SK-N-SH (cell line): ENCODE measurements at regions not wholly inside any gene's neighbourhood (a gene's known extent, or its start where the extent isn't known, plus 50 kb on each side); places are given as distances from the start of the nearest gene placed in this dataset.
A peak's percentile ranks its signal among the peaks of the same experiment; 100 is the strongest.

Experiments
- CTCF ChIA-PET: fragments of 300-600, 350-600 bp; formaldehyde crosslinking; extraction: SDS; loops from one replicate; lab custom pipeline; 2021; lab: Yijun Ruan, JAX
- POLR2A ChIA-PET: fragments of 350-600 bp; sonication (Branson Sonifier 250); formaldehyde crosslinking; extraction: SDS; loops from one replicate; lab custom pipeline; 2020; ENCODE audit warnings: antibody characterized with exemption, inconsistent platforms; lab: Yijun Ruan, JAX
- DNase-seq: peaks from one replicate; pipeline ENCODE4 v3.0.0; 2012
- H2AFZ ChIP-seq: fragments of 200-600 bp; sonication (generic); 2 replicates; pipeline ENCODE4 v1.8.1; 2016; ENCODE audit warnings: antibody characterized with exemption, mild to moderate bottlenecking, low read depth
- H3F3A ChIP-seq: fragments of 200-600 bp; sonication (generic); replicated peaks from 2 replicates; pipeline ENCODE3; 2016; ENCODE audit warnings: antibody characterized with exemption, mild to moderate bottlenecking; ENCODE audit not compliant: insufficient read depth
- H3K27ac ChIP-seq, 2 experiments: fragments of 200-500 bp in 1 of 2; fragments of 200-600 bp in 1 of 2; sonication (Bioruptor generic) in 1 of 2; sonication (generic), shearing (Covaris generic) in 1 of 2; 2 replicates each; pipeline versions ENCODE4 v1.5.1 to v1.6.1; 2014 to 2016; ENCODE audit warnings: low read depth in 2 of 2, inconsistent platforms in 1 of 2, low read length in 1 of 2, mild to moderate bottlenecking in 1 of 2, mixed read lengths in 1 of 2
- H3K27me3 ChIP-seq: fragments of 200-600 bp; sonication (generic), shearing (Covaris generic); 2 replicates; pipeline ENCODE4 v1.6.1; 2016; ENCODE audit warnings: mixed run types; ENCODE audit not compliant: insufficient read depth
- H3K36me3 ChIP-seq, 2 experiments: fragments of 200-500 bp in 1 of 2; fragments of 200-600 bp in 1 of 2; sonication (Bioruptor generic) in 1 of 2; sonication (generic) in 1 of 2; replicated peaks in 1 of 2; 2 replicates each; pipeline versions ENCODE3 to v1.5.1; 2014 to 2016; ENCODE audit warnings: low read length in 1 of 2, mild to moderate bottlenecking in 1 of 2; ENCODE audit not compliant: insufficient read depth in 2 of 2, control insufficient read depth in 1 of 2
- H3K4me1 ChIP-seq, 2 experiments: fragments of 200-500 bp in 1 of 2; fragments of 200-600 bp in 1 of 2; sonication (Bioruptor generic) in 1 of 2; sonication (generic), shearing (Covaris generic) in 1 of 2; 2 replicates each; pipeline versions ENCODE4 v1.5.1 to v1.6.1; 2014 to 2016; ENCODE audit warnings: low read depth in 1 of 2, low read length in 1 of 2, mixed run types in 1 of 2; ENCODE audit not compliant: insufficient read depth in 2 of 2, control insufficient read depth in 1 of 2
- H3K4me2 ChIP-seq: fragments of 200-600 bp; sonication (generic), shearing (Covaris generic); 2 replicates; pipeline ENCODE4 v1.6.1; 2017; ENCODE audit warnings: mixed run types
- H3K4me3 ChIP-seq, 2 experiments: fragments of 200-500 bp in 1 of 2; fragments of 200-600 bp in 1 of 2; sonication (Bioruptor generic) in 1 of 2; sonication (generic), shearing (Covaris generic) in 1 of 2; 2 replicates each; pipeline versions ENCODE4 v1.5.1 to v1.8.1; 2014 to 2016; ENCODE audit warnings: low read depth in 2 of 2, inconsistent platforms in 1 of 2, low read length in 1 of 2, mild to moderate bottlenecking in 1 of 2, mixed read lengths in 1 of 2, moderate library complexity in 1 of 2
- H3K79me2 ChIP-seq: fragments of 200-600 bp; sonication (generic); 2 replicates; pipeline ENCODE4 v1.8.1; 2017; ENCODE audit warnings: mild to moderate bottlenecking; ENCODE audit not compliant: insufficient read depth
- H3K9ac ChIP-seq: fragments of 200-600 bp; sonication (generic); 2 replicates; pipeline ENCODE4 v1.6.1; 2017; ENCODE audit warnings: mixed run types
- H3K9me2 ChIP-seq: fragments of 200-600 bp; sonication (generic); 2 replicates; pipeline ENCODE4 v1.6.1; 2017; ENCODE audit warnings: mixed run types
- H3K9me3 ChIP-seq: fragments of 200-600 bp; sonication (generic); 2 replicates; pipeline ENCODE4 v1.6.1; 2017; ENCODE audit warnings: mixed run types, mild to moderate bottlenecking, moderate library complexity
- H4K20me1 ChIP-seq: fragments of 200-600 bp; sonication (generic); 2 replicates; pipeline ENCODE4 v1.6.1; 2017; ENCODE audit warnings: mild to moderate bottlenecking, mixed run types; ENCODE audit not compliant: insufficient read depth
- ELF1 ChIP-seq: IDR thresholded peaks from 2 replicates; pipeline ENCODE4 v1.4.0; 2012
- EP300 ChIP-seq, 2 experiments: IDR thresholded peaks; 2 replicates each; pipeline versions ENCODE4 v1.4.0 to v1.6.1; 2012; ENCODE audit warnings: borderline replicate concordance in 1 of 2, low read depth in 1 of 2, low read length in 1 of 2
- EZH2phosphoT487 ChIP-seq: fragments of 200-600 bp; sonication (generic); IDR thresholded peaks from 2 replicates; pipeline ENCODE4 v1.6.1; 2017; ENCODE audit warnings: low read depth, mixed run types, mild to moderate bottlenecking, antibody characterized with exemption, moderate library complexity, borderline replicate concordance
- FOSL2 ChIP-seq: IDR thresholded peaks from 2 replicates; pipeline ENCODE4 v1.4.0; 2012; ENCODE audit warnings: low read depth, mild to moderate bottlenecking, moderate library complexity, borderline replicate concordance
- FOXJ3 ChIP-seq: sonication (generic); formaldehyde crosslinking; IDR thresholded peaks from 2 replicates; pipeline ENCODE4 v1.5.1; 2020; ENCODE audit warnings: mild to moderate bottlenecking, missing genetic modification reagents
- GATA2 ChIP-seq: sonication (generic); formaldehyde crosslinking; IDR thresholded peaks from 2 replicates; pipeline ENCODE4 v1.5.0; 2020; ENCODE audit warnings: mild to moderate bottlenecking, missing genetic modification reagents
- IRF3 ChIP-seq: fragments of 150-350 bp; IDR thresholded peaks from 2 replicates; pipeline ENCODE4 v1.6.1; 2016; ENCODE audit warnings: mild to moderate bottlenecking, low read depth, low read length
- MEF2A ChIP-seq: IDR thresholded peaks from 2 replicates; pipeline ENCODE4 v1.4.0; 2012; ENCODE audit warnings: low read depth, borderline replicate concordance
- NFIC ChIP-seq: IDR thresholded peaks from 2 replicates; pipeline ENCODE4 v1.4.0; 2012; ENCODE audit warnings: borderline replicate concordance
- PBX3 ChIP-seq: IDR thresholded peaks from 2 replicates; pipeline ENCODE4; 2012
- RAD21 ChIP-seq: IDR thresholded peaks from 2 replicates; pipeline ENCODE4 v1.6.1; 2012; ENCODE audit warnings: mild to moderate bottlenecking, low read length
- RCOR1 ChIP-seq: fragments of 150-350 bp; IDR thresholded peaks from 2 replicates; pipeline ENCODE4 v1.6.1; 2017; ENCODE audit warnings: antibody characterized with exemption, low read length
- REST ChIP-seq: IDR thresholded peaks from 2 replicates; pipeline ENCODE4 v1.6.1; 2012; ENCODE audit warnings: mild to moderate bottlenecking, low read depth, low read length, moderate library complexity
- RFX5 ChIP-seq: IDR thresholded peaks from 2 replicates; pipeline ENCODE4 v1.6.1; 2012; ENCODE audit warnings: mild to moderate bottlenecking, improper control_type of control experiment, low read length
- SMC3 ChIP-seq: IDR thresholded peaks from 2 replicates; pipeline ENCODE4 v1.6.1; 2012; ENCODE audit warnings: low read depth, low read length, improper control_type of control experiment
- TAF1 ChIP-seq: IDR thresholded peaks from 2 replicates; pipeline ENCODE4 v1.6.1; 2012; ENCODE audit warnings: low read depth, mild to moderate bottlenecking, low read length, moderate library complexity, borderline replicate concordance
- TCF12 ChIP-seq: IDR thresholded peaks from 2 replicates; pipeline ENCODE4 v1.4.0; 2012
- TEAD4 ChIP-seq: IDR thresholded peaks from 2 replicates; pipeline ENCODE4 v1.4.0; 2012; ENCODE audit warnings: mild to moderate bottlenecking, borderline replicate concordance; ENCODE audit not compliant: insufficient read depth
- USF2 ChIP-seq: fragments of 150-350 bp; IDR thresholded peaks from 2 replicates; pipeline ENCODE4 v1.6.1; 2017; ENCODE audit warnings: antibody characterized with exemption, low read length, low read depth, borderline replicate concordance
- YY1 ChIP-seq: IDR thresholded peaks from 2 replicates; pipeline ENCODE4 v1.4.0; 2012; ENCODE audit warnings: low read depth, mild to moderate bottlenecking
- WGBS: methylation state at CpG from one replicate; pipeline ENCODE4 v1.1.6; 2017; ENCODE audit warnings: low lambda C conversion rate; 5-methylcytosine and 5-hydroxymethylcytosine counted together

- H3K4me2 ChIP-seq, result no peak overlapping the region
- no peaks in the 10 kb centered on the region for H3F3A ChIP-seq
- CTCF ChIA-PET, result interaction anchor here (1.2 to 2.2 kb wide), 2 partner anchors 37 kb away, joined by 4 to 12 read pairs; no protein-coding TSS in a partner anchor
- peaks cover 58% of the 10 kb centered on the region; the same call in 1 of the 2 replicates for H3K27me3 ChIP-seq
- H3K36me3 ChIP-seq, result no peaks in the 10 kb centered on the region
- TF ChIP-seq RCOR1 (no peak), EP300 (IDR thresholded peaks at IDR 0.05; ENCODE audit: borderline replicate concordance in 1 of 2, low read depth in 1 of 2, low read length in 1 of 2) (no peak), RFX5 (no peak), FOSL2 (no peak), REST (no peak), MEF2A (no peak)
- no peaks in the 10 kb centered on the region for H3K9me3 ChIP-seq
- no peaks in the 10 kb centered on the region for H3K9me2 ChIP-seq
- H3K79me2 ChIP-seq, result no peaks in the 10 kb centered on the region
- WGBS, result 26% methylated on average over 3 of the region's 3 CpGs
- DNase-seq, result no peak
- H3K4me3 ChIP-seq, result no peak overlapping the region
- H2AFZ ChIP-seq, result no peak overlapping the region
- H4K20me1 ChIP-seq, result no peaks in the 10 kb centered on the region
- H3K27ac ChIP-seq, result no peak overlapping the region
- H3K9ac ChIP-seq, result no peak overlapping the region
- POLR2A ChIA-PET, result no interaction called here
- no peaks in the 10 kb centered on the region for H3K4me1 ChIP-seq
These were observed 60.7 kb upstream of the CTTNBP2NL start for GRCh38 chr1:112335351-112335750.

- WGBS, result 12% methylated on average over 13 of the region's 13 CpGs
- peak; percentile 42 for DNase-seq
- no peak overlapping the region for H3K9ac ChIP-seq
- H3K4me3 ChIP-seq, result no peak overlapping the region
- H3K4me1 ChIP-seq, result no peaks in the 10 kb centered on the region
- peak overlapping the region; percentile 41; the same call in 1 of the 2 replicates for H3K4me2 ChIP-seq
- ChIA-PET POLR2A (no interaction called here), CTCF (interaction anchor here (0.6 to 2.2 kb wide), 19 partner anchors 9 to 570 kb away, joined by 3 to 12 read pairs (median 3); no protein-coding TSS in a partner anchor)
- H2AFZ ChIP-seq, result no peak overlapping the region
- no peak overlapping the region for H3K27ac ChIP-seq
- no peaks in the 10 kb centered on the region for H3K79me2 ChIP-seq
- H4K20me1 ChIP-seq, result no peaks in the 10 kb centered on the region
- no peaks in the 10 kb centered on the region for H3K9me3 ChIP-seq
- no peaks in the 10 kb centered on the region for H3F3A ChIP-seq
- no peaks in the 10 kb centered on the region for H3K36me3 ChIP-seq
- no peaks in the 10 kb centered on the region for H3K9me2 ChIP-seq
- peaks cover 45% of the 10 kb centered on the region; the same call in 1 of the 2 replicates for H3K27me3 ChIP-seq
- no peak for TF ChIP-seq RFX5
- TF ChIP-seq SMC3, result peak; percentile 22; the same call in 1 of the 2 replicates
- TF ChIP-seq FOXJ3, result no peak
- TF ChIP-seq TCF12, result no peak
- TF ChIP-seq RAD21, result peak; percentile 65
- TF ChIP-seq NFIC, result no peak
- no peak for TF ChIP-seq TAF1
- TF ChIP-seq YY1, result no peak
- TF ChIP-seq EZH2phosphoT487, result no peak
- no peak for TF ChIP-seq IRF3
- no peak for TF ChIP-seq ELF1
- no peak for TF ChIP-seq GATA2 (CRISPR knock-in tag)
- no peak for TF ChIP-seq MEF2A
- TF ChIP-seq PBX3, result no peak
- no peak for TF ChIP-seq FOSL2
- no peak for TF ChIP-seq TEAD4
- no peak for TF ChIP-seq USF2
- no peak for TF ChIP-seq EP300 (IDR thresholded peaks at IDR 0.05; ENCODE audit: borderline replicate concordance in 1 of 2, low read depth in 1 of 2, low read length in 1 of 2)
These were observed 58.9 kb upstream of the CTTNBP2NL start for GRCh38 chr1:112337028-112337531.
